HEK293T (cell line): ENCODE measurements at regions not wholly inside any gene's neighbourhood (a gene's known extent, or its start where the extent isn't known, plus 50 kb on each side); places are given as distances from the start of the nearest gene placed in this dataset.

Source experiments
- ELF4 ChIP-seq: fragments of 450-650 bp; IDR thresholded peaks from 2 replicates; pipeline ENCODE4 v1.6.1; 2017; ENCODE audit warnings: antibody characterized with exemption
- FOXM1 ChIP-seq: fragments of 450-650 bp; IDR thresholded peaks from 2 replicates; pipeline ENCODE4 v1.6.1; 2017; ENCODE audit warnings: mild to moderate bottlenecking, borderline replicate concordance
- PKNOX1 ChIP-seq: fragments of 450-650 bp; IDR thresholded peaks from 2 replicates; pipeline ENCODE4 v1.6.1; 2016
- SP1 ChIP-seq: fragments of 450-650 bp; IDR thresholded peaks from 2 replicates; pipeline ENCODE4 v1.6.1; 2017
- TARDBP ChIP-seq: fragments of 450-650 bp; IDR thresholded peaks from 2 replicates; pipeline ENCODE4 v1.6.1; 2016
- ZNF384 ChIP-seq: fragments of 450-650 bp; IDR thresholded peaks from 2 replicates; pipeline ENCODE4 v1.6.1; 2016

- TF ChIP-seq ELF4: no peak
- TF ChIP-seq TARDBP: no peak
- TF ChIP-seq FOXM1: no peak
- no peak for TF ChIP-seq PKNOX1
- TF ChIP-seq SP1: no peak
- TF ChIP-seq ZNF384: no peak
Observed at GRCh38 chr14:87034680-87035079, 958.3 kb downstream of the GALC start.
